ENCODE measurements at regions not wholly inside any gene's neighbourhood (a gene's known extent, or its start where the extent isn't known, plus 50 kb on each side); places are given as distances from the start of the nearest gene placed in this dataset.

- TF ChIP-seq CTCF (IDR thresholded peaks at IDR 0.05 in 2 of 3, conservative IDR thresholded peaks at IDR 0.05 in 1 of 3; ENCODE audit: borderline replicate concordance in 1 of 3, insufficient read depth in 1 of 3, low read depth in 2 of 3, low read length in 2 of 3) = no peak
- no peak for TF ChIP-seq POLR2AphosphoS5 (IDR thresholded peaks at IDR 0.05; ENCODE audit: low read depth, low read length)
- no peak for TF ChIP-seq EZH2 (IDR thresholded peaks at IDR 0.05)
These were observed 654.1 kb upstream of the MARCKS start for GRCh38 chr6:113202852-113203714.
